ENCODE measurements at regions not wholly inside any gene's neighbourhood (a gene's known extent, or its start where the extent isn't known, plus 50 kb on each side); places are given as distances from the start of the nearest gene placed in this dataset.

DNA sequence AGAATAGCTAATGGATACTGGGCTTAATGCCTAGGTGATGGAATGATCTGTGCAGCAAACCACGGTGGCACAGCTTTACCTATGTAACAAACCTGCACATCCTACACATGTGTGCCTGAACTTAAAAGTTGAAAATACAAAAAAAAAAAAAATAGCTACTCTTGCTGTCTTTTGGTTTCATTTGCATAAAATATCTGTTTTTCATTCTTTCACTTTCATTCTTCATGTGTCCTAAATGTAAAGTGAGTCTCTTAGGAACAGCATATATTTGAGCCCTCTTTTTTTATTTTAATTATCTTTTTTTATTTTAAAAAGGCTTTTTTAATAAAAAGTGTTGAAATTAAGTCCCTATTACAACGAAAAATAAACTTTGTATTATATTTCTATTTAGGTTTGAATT is 836.1 kb upstream of the KCND2 start:
- no peaks in the 10 kb centered on the region for H3K4me1 ChIP-seq (ENCODE audit: control insufficient read depth, insufficient read depth, low read length, poor library complexity, severe bottlenecking)
- H3K9me3 ChIP-seq (ENCODE audit: control insufficient read depth, low read length): no peaks in the 10 kb centered on the region
- no peak overlapping the region for H3K27ac ChIP-seq (ENCODE audit: low read depth, low read length, severe bottlenecking)
- no peaks in the 10 kb centered on the region for H3K36me3 ChIP-seq (ENCODE audit: control insufficient read depth, insufficient read depth, low read length)
- H3K4me3 ChIP-seq (ENCODE audit: extremely low read depth, insufficient read depth, low read length, poor library complexity, severe bottlenecking): no peak overlapping the region
- no CpG with 5 or more reads among the region's 2 CpGs for WGBS, 2 experiments (ENCODE audit: insufficient coverage in 2 of 2)

DNA sequence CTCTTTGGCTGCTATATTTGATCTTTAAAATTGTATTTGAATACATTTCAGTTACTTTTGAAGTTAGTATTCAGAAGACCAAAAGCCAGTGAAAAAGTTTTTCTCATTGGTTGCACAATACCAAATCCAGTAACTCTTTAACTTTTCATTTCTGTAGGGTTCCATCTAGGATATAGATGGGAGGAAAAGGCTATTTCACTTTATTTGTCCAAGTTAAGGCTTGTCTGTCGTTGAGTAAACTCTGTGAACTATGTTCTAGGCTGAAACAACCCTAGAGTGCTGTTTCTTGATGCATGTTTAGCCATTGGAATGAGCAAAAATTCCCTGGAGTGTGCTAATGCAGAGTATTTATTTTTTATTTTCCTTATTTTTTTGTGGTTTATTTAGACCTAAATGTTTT is 834.7 kb upstream of the KCND2 start:
- WGBS, 2 experiments (ENCODE audit: insufficient coverage in 2 of 2): 44 to 50% methylated on average over 1 of the region's 1 CpG

DNA sequence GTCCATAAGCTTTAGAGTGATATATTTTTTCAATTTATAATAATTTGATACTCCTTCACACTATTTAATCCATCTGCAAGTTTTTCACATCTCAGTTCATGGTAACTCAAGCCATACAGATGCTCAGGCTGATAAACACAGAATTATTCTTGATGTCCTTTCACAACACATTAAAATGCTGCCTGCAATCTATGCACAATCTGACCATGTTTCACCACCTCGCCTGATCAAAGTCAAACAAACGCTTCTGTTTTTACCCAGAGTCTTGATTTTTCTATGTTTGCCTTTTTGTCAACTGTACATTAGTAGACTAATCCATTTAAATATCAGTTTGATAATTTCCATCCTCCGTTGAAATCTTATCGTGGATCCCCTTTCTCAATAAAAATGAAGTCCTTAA is 833.8 kb upstream of the KCND2 start:
- H3K4me1 ChIP-seq (ENCODE audit: control insufficient read depth, insufficient read depth, low read length, poor library complexity, severe bottlenecking): no peaks in the 10 kb centered on the region
- no peaks in the 10 kb centered on the region for H3K9me3 ChIP-seq (ENCODE audit: control insufficient read depth, low read length)
- no peaks in the 10 kb centered on the region for H3K36me3 ChIP-seq (ENCODE audit: control insufficient read depth, insufficient read depth, low read length)
- 60 to 90% methylated on average over 1 to 3 of the region's 4 CpGs for WGBS, 2 experiments (ENCODE audit: insufficient coverage in 2 of 2)
- no peak overlapping the region for H3K27ac ChIP-seq (ENCODE audit: low read depth, low read length, severe bottlenecking)
- no peak overlapping the region for H3K4me3 ChIP-seq (ENCODE audit: extremely low read depth, insufficient read depth, low read length, poor library complexity, severe bottlenecking)

More for the DNA sequence above, 834.7 kb upstream of the KCND2 start:
- Histone ChIP-seq H3K36me3 (ENCODE audit: control insufficient read depth, insufficient read depth, low read length) (no peaks in the 10 kb centered on the region), H3K4me1 (ENCODE audit: control insufficient read depth, insufficient read depth, low read length, poor library complexity, severe bottlenecking) (no peaks in the 10 kb centered on the region), H3K4me3 (ENCODE audit: extremely low read depth, insufficient read depth, low read length, poor library complexity, severe bottlenecking) (no peak overlapping the region), H3K27ac (ENCODE audit: low read depth, low read length, severe bottlenecking) (no peak overlapping the region), H3K9me3 (ENCODE audit: control insufficient read depth, low read length) (no peaks in the 10 kb centered on the region)

DNA sequence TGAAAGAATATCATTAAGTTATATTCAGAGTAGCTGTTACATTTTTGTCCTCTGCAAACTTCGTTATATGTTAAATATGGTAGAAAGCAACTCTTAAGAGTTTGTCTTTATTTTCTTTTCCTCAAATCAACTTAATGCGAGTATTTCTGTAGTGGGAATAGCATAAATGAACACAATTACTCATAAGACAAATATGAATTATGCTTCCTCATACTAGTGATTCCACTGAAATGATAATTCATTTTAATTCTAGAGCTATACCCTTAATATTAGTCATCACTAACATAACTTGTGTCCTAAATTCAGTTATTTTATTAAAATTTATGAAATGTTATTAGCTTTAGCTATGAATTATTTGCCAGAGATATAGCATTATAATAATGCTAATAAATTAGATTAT is 820.6 kb upstream of the KCND2 start:
- Histone ChIP-seq H3K9me3 (ENCODE audit: control insufficient read depth, low read length) (no peaks in the 10 kb centered on the region), H3K4me1 (ENCODE audit: control insufficient read depth, insufficient read depth, low read length, poor library complexity, severe bottlenecking) (no peaks in the 10 kb centered on the region), H3K27ac (ENCODE audit: low read depth, low read length, severe bottlenecking) (no peak overlapping the region), H3K36me3 (ENCODE audit: control insufficient read depth, insufficient read depth, low read length) (no peaks in the 10 kb centered on the region), H3K4me3 (ENCODE audit: extremely low read depth, insufficient read depth, low read length, poor library complexity, severe bottlenecking) (no peak overlapping the region)
- WGBS, 2 experiments (ENCODE audit: insufficient coverage in 2 of 2): no CpG with 5 or more reads among the region's 2 CpGs

DNA sequence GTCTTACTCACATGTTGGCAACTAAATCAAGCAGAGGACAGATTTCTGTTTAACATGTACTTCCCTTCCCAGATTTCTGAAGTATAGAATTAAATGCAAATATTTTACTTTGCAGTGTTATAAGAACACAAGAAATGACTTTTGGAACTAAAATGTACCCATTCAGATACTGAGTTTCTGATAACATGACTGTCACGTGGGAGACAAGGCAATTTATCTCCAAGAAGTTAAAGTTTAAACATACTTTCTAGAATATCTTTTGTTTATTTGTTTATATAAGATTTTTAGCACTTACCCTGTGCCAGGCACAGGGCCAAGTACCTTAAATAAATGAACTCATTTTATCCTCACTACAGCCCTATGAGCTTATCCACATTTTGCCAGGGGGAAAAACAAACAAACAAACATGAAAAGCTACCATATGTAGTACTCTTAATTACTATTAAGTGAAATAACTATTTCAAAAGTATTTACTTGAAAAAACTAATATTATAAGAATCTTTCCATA is 807.1 kb upstream of the KCND2 start:
- Histone ChIP-seq H3K27ac (ENCODE audit: low read depth, low read length, severe bottlenecking) (no peak overlapping the region), H3K9me3 (ENCODE audit: control insufficient read depth, low read length) (no peaks in the 10 kb centered on the region), H3K4me3 (ENCODE audit: extremely low read depth, insufficient read depth, low read length, poor library complexity, severe bottlenecking) (no peak overlapping the region), H3K4me1 (ENCODE audit: control insufficient read depth, insufficient read depth, low read length, poor library complexity, severe bottlenecking) (no peaks in the 10 kb centered on the region), H3K36me3 (ENCODE audit: control insufficient read depth, insufficient read depth, low read length) (no peaks in the 10 kb centered on the region)
- no CpG with 5 or more reads among the region's 1 CpG for WGBS, 2 experiments (ENCODE audit: insufficient coverage in 2 of 2)

DNA sequence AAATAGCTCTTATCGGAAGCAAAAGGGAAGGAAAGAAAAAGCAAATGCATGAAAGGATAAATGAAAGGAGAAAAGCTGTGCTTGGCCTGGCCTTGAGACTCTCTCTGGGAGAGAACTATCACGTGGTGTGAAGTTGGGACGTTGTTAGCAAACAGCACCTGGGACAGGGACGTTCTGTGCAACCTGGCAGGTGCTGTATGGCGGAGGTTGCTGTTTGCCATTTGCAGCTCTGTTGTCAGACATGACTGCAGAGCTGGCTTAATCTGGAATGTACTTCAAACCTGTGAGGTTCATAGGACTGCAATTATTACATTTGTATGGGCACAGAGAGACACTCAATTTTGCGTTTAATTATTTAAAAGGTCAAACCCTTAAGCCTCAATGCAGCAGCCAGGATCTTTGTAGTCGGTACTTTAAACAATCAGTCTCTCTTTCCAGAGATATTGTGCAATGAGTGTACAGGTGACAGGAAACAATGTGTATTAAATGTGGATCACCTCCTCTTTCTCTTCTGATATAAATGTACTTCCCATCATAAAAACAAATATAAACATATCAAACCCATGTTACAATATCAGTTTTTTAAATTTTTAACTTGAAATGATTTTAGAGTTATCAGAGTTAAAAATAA is 800.5 kb upstream of the KCND2 start:
- Histone ChIP-seq H3K4me3 (ENCODE audit: extremely low read depth, insufficient read depth, low read length, poor library complexity, severe bottlenecking) (no peak overlapping the region), H3K9me3 (ENCODE audit: control insufficient read depth, low read length) (no peaks in the 10 kb centered on the region), H3K4me1 (ENCODE audit: control insufficient read depth, insufficient read depth, low read length, poor library complexity, severe bottlenecking) (no peaks in the 10 kb centered on the region), H3K36me3 (ENCODE audit: control insufficient read depth, insufficient read depth, low read length) (no peaks in the 10 kb centered on the region), H3K27ac (ENCODE audit: low read depth, low read length, severe bottlenecking) (no peak overlapping the region)
- 35 to 63% methylated on average over 3 to 6 of the region's 7 CpGs for WGBS, 2 experiments (ENCODE audit: insufficient coverage in 2 of 2)

DNA sequence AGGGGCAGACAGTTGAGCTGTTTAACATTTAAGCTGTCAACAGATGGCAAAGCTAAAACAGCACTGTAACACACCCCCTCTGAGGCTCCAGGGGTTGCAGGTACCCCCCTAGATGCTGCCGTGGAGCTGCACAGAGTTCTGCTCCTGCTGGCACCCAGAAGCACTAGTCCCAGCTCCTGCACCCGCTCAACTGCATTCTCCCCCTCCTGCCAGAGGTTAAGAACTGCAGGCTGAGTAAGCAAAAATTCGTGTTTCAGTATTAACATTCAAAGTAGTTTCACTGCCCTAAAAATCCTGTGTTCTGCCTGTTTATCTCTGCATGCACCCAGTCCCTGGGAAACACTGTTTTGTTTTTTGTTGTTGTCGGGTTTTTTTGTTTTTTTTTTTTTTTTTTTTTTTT is 790.8 kb upstream of the KCND2 start:
- 18 to 25% methylated on average over 1 to 3 of the region's 4 CpGs for WGBS, 2 experiments (ENCODE audit: insufficient coverage in 2 of 2)
- H3K27ac ChIP-seq (ENCODE audit: low read depth, low read length, severe bottlenecking): no peak overlapping the region
- H3K4me1 ChIP-seq (ENCODE audit: control insufficient read depth, insufficient read depth, low read length, poor library complexity, severe bottlenecking): no peaks in the 10 kb centered on the region

DNA sequence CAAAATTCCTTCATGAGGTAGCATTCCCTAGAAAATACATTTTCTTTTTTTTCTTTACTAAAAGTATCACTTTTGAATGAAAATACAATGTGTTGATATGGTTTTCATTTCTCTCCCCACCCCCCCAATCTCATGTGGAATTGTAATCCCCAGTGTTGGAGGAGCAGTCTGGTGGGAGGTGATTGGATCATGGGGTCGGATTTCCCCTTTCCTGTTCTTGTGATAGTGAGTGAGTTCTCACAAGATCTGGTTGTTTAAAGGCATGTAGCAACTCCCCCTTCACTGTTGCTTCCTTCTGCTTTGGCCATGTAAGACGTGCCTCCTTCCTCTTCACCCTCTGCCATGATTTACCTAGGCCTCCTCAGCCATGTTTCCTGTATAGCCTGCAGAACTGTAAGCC is 790.3 kb upstream of the KCND2 start:
- Histone ChIP-seq H3K4me1 (ENCODE audit: control insufficient read depth, insufficient read depth, low read length, poor library complexity, severe bottlenecking) (no peaks in the 10 kb centered on the region), H3K4me3 (ENCODE audit: extremely low read depth, insufficient read depth, low read length, poor library complexity, severe bottlenecking) (no peak overlapping the region), H3K36me3 (ENCODE audit: control insufficient read depth, insufficient read depth, low read length) (no peaks in the 10 kb centered on the region), H3K9me3 (ENCODE audit: control insufficient read depth, low read length) (no peaks in the 10 kb centered on the region), H3K27ac (ENCODE audit: low read depth, low read length, severe bottlenecking) (no peak overlapping the region)
- 63 to 75% methylated on average over 1 of the region's 2 CpGs for WGBS, 2 experiments (ENCODE audit: insufficient coverage in 2 of 2)

More for the DNA sequence above, 790.8 kb upstream of the KCND2 start:
- no peak overlapping the region for H3K4me3 ChIP-seq (ENCODE audit: extremely low read depth, insufficient read depth, low read length, poor library complexity, severe bottlenecking)
- no peaks in the 10 kb centered on the region for H3K36me3 ChIP-seq (ENCODE audit: control insufficient read depth, insufficient read depth, low read length)
- H3K9me3 ChIP-seq (ENCODE audit: control insufficient read depth, low read length): no peaks in the 10 kb centered on the region

DNA sequence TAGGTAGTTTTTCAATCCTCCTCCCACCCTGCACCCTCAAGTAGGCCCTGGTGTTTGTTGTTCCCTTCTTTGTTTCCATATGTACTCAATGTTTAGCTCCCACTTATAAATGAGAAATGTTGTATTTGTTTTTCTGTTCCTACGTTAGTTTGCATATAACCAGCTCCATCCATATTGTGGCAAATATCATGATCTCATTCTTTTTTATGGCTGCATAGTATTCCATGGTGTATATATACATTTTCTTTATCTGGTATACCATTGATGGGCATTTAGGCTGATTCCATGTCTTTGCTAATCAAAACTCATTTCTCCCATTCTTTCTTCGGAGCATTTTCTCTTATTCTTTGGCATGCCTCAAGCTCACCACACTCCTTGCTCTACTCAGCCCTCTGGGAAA is 789.6 kb upstream of the KCND2 start:
- Histone ChIP-seq H3K9me3 (ENCODE audit: control insufficient read depth, low read length) (no peaks in the 10 kb centered on the region), H3K36me3 (ENCODE audit: control insufficient read depth, insufficient read depth, low read length) (no peaks in the 10 kb centered on the region), H3K4me3 (ENCODE audit: extremely low read depth, insufficient read depth, low read length, poor library complexity, severe bottlenecking) (no peak overlapping the region), H3K4me1 (ENCODE audit: control insufficient read depth, insufficient read depth, low read length, poor library complexity, severe bottlenecking) (no peaks in the 10 kb centered on the region), H3K27ac (ENCODE audit: low read depth, low read length, severe bottlenecking) (no peak overlapping the region)
- no CpG with 5 or more reads among the region's 2 CpGs for WGBS, 2 experiments (ENCODE audit: insufficient coverage in 2 of 2)

DNA sequence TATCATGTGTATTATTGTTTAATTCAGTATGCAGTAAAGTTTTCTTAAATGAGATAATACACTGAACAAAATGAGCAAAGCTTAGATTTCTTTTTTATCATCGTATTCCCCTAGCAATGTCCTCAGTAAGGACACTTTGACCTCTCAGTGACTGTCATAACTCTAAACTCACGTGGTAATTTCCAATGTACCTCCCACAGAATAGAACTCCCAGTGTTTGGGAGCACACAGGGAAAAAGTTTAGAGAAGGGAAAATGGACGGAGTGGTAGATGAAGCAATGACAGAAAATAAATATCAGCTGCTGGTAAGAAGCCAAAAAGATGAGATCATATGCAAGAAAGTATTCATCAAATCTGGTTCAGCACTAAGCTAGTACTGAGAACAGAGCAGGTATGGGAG is 758.6 kb upstream of the KCND2 start:
- Histone ChIP-seq H3K4me1 (ENCODE audit: control insufficient read depth, insufficient read depth, low read length, poor library complexity, severe bottlenecking) (no peaks in the 10 kb centered on the region), H3K4me3 (ENCODE audit: extremely low read depth, insufficient read depth, low read length, poor library complexity, severe bottlenecking) (no peak overlapping the region)
- 90 to 93% methylated on average over 2 of the region's 3 CpGs for WGBS, 2 experiments (ENCODE audit: insufficient coverage in 2 of 2)

DNA sequence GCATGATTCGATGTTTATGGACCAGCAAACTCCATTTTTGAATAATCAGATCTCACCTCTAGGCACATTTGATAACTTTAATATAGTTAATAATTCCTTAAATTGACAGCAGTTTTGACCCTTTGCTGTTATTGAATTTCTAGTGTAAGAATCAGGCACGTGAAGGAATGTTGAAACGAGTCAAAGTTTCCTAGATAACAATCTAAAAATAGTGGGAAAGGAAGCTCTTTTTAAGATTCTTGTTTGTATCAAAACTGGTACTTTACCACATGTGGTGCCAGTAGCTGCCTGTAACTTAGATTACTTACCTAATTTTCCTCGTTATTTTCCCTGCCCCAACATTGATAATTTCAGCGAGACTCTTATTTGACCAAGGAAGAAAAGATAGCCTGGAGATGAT is 757.8 kb upstream of the KCND2 start:
- no peaks in the 10 kb centered on the region for H3K4me1 ChIP-seq (ENCODE audit: control insufficient read depth, insufficient read depth, low read length, poor library complexity, severe bottlenecking)
- H3K27ac ChIP-seq (ENCODE audit: low read depth, low read length, severe bottlenecking): no peak overlapping the region
- H3K4me3 ChIP-seq (ENCODE audit: extremely low read depth, insufficient read depth, low read length, poor library complexity, severe bottlenecking): no peak overlapping the region
- H3K36me3 ChIP-seq (ENCODE audit: control insufficient read depth, insufficient read depth, low read length): no peaks in the 10 kb centered on the region
- H3K9me3 ChIP-seq (ENCODE audit: control insufficient read depth, low read length): no peaks in the 10 kb centered on the region
- WGBS, 2 experiments (ENCODE audit: insufficient coverage in 2 of 2): 83% methylated on average over 1 of the region's 5 CpGs; no CpG with 5 or more reads in 1 of the 2 experiments

More for the DNA sequence above, 758.6 kb upstream of the KCND2 start:
- Histone ChIP-seq H3K9me3 (ENCODE audit: control insufficient read depth, low read length) (no peaks in the 10 kb centered on the region), H3K36me3 (ENCODE audit: control insufficient read depth, insufficient read depth, low read length) (no peaks in the 10 kb centered on the region), H3K27ac (ENCODE audit: low read depth, low read length, severe bottlenecking) (no peak overlapping the region)

Data from mesodermal cell (in vitro differentiated cells).